H9 (cell line): ENCODE measurements at regions not wholly inside any gene's neighbourhood (a gene's known extent, or its start where the extent isn't known, plus 50 kb on each side); places are given as distances from the start of the nearest gene placed in this dataset.

ENCODE experiments used
- DNase-seq: peaks from one replicate; pipeline ENCODE4 v3.0.0-alpha.2; 2017
- H2AFZ ChIP-seq: one replicate; pipeline ENCODE4 v1.6.1; 2013; ENCODE audit warnings: mild to moderate bottlenecking, low read length, control low read depth, moderate library complexity
- H2AK5ac ChIP-seq: 2 replicates; pipeline ENCODE4 v1.6.1; 2013; ENCODE audit warnings: low read length, control low read depth, mixed read lengths; ENCODE audit not compliant: insufficient read length
- H2BK120ac ChIP-seq: one replicate; pipeline ENCODE4 v1.6.1; 2013; ENCODE audit warnings: low read depth, mild to moderate bottlenecking, low read length, control low read depth, inconsistent platforms; ENCODE audit not compliant: poor library complexity, severe bottlenecking
- H2BK12ac ChIP-seq: 2 replicates; pipeline ENCODE4 v1.6.1; 2013; ENCODE audit warnings: low read length, control low read depth, mixed read lengths, low read depth; ENCODE audit not compliant: insufficient read length
- H2BK15ac ChIP-seq: 2 replicates; pipeline ENCODE4 v1.6.1; 2013; ENCODE audit warnings: low read depth, low read length, control low read depth
- H2BK20ac ChIP-seq: one replicate; pipeline ENCODE4 v1.6.1; 2013; ENCODE audit warnings: low read depth, mild to moderate bottlenecking, low read length, control low read depth, inconsistent platforms; ENCODE audit not compliant: poor library complexity, severe bottlenecking
- H2BK5ac ChIP-seq: 2 replicates; pipeline ENCODE4 v1.6.1; 2013; ENCODE audit warnings: low read length, control low read depth, mixed read lengths; ENCODE audit not compliant: insufficient read length
- H3K14ac ChIP-seq: 2 replicates; pipeline ENCODE4 v1.6.1; 2013; ENCODE audit warnings: low read length, control low read depth; ENCODE audit not compliant: insufficient read depth
- H3K18ac ChIP-seq: 2 replicates; pipeline ENCODE4 v1.6.1; 2013; ENCODE audit warnings: low read depth, mild to moderate bottlenecking, mixed read lengths, low read length, control low read depth; ENCODE audit not compliant: insufficient read length
- H3K23ac ChIP-seq: 2 replicates; pipeline ENCODE4 v1.6.1; 2013; ENCODE audit warnings: low read length, control low read depth, mixed read lengths, low read depth; ENCODE audit not compliant: insufficient read length
- H3K23me2 ChIP-seq: 2 replicates; pipeline ENCODE4 v1.6.1; 2013; ENCODE audit warnings: low read depth, mild to moderate bottlenecking, mixed read lengths, low read length, control low read depth; ENCODE audit not compliant: insufficient read length, poor library complexity, severe bottlenecking
- H3K27ac ChIP-seq: 2 replicates; pipeline ENCODE4 v1.5.1; 2013; ENCODE audit warnings: low read length, control low read depth, mixed read lengths, low read depth; ENCODE audit not compliant: insufficient read length
- H3K27me3 ChIP-seq: 2 replicates; pipeline ENCODE4 v1.6.1; 2013; ENCODE audit warnings: low read length, control low read depth, inconsistent platforms; ENCODE audit not compliant: insufficient read depth
- H3K4ac ChIP-seq: 2 replicates; pipeline ENCODE4 v1.6.1; 2013; ENCODE audit warnings: low read depth, mild to moderate bottlenecking, control low read depth, inconsistent platforms, low read length, moderate library complexity
- H3K4me1 ChIP-seq: 2 replicates; pipeline ENCODE4 v1.6.1; 2013; ENCODE audit warnings: low read length, control low read depth, inconsistent platforms; ENCODE audit not compliant: insufficient read depth
- H3K4me2 ChIP-seq: 2 replicates; pipeline ENCODE4 v1.6.1; 2013; ENCODE audit warnings: low read length, control low read depth, mixed read lengths; ENCODE audit not compliant: insufficient read length, insufficient read depth
- H3K56ac ChIP-seq: 2 replicates; pipeline ENCODE4 v1.6.1; 2013; ENCODE audit warnings: low read depth, mild to moderate bottlenecking, mixed read lengths, low read length, control low read depth; ENCODE audit not compliant: insufficient read length
- H3K79me1 ChIP-seq: 2 replicates; pipeline ENCODE4 v1.6.1; 2013; ENCODE audit warnings: low read depth, mild to moderate bottlenecking, moderate library complexity, low read length, control low read depth, inconsistent platforms; ENCODE audit not compliant: insufficient read depth, poor library complexity, severe bottlenecking
- H3K79me2 ChIP-seq: 2 replicates; pipeline ENCODE4 v1.6.1; 2013; ENCODE audit warnings: low read length, control low read depth, inconsistent platforms; ENCODE audit not compliant: insufficient read depth
- H3K9ac ChIP-seq: 2 replicates; pipeline ENCODE4 v1.6.1; 2013; ENCODE audit warnings: low read length, control low read depth, mixed read lengths; ENCODE audit not compliant: insufficient read length; ENCODE audit errors: extremely low read depth
- H3K9me3 ChIP-seq: one replicate; pipeline ENCODE4 v1.6.1; 2013; ENCODE audit warnings: low read depth, low read length, inconsistent platforms; ENCODE audit not compliant: control insufficient read depth
- H3T11ph ChIP-seq: one replicate; pipeline ENCODE4 v1.6.1; 2013; ENCODE audit warnings: mild to moderate bottlenecking, low read length, control low read depth, inconsistent platforms
- H4K20me1 ChIP-seq: one replicate; pipeline ENCODE4 v1.6.1; 2013; ENCODE audit not compliant: control insufficient read depth, insufficient read length, insufficient read depth
- H4K5ac ChIP-seq: 2 replicates; pipeline ENCODE4 v1.6.1; 2013; ENCODE audit warnings: low read depth, mild to moderate bottlenecking, mixed read lengths, low read length, control low read depth; ENCODE audit not compliant: insufficient read length
- H4K8ac ChIP-seq: replicated peaks from 2 replicates; pipeline ENCODE4 v1.6.1; 2013; ENCODE audit warnings: low read length, control low read depth, mixed read lengths, low read depth; ENCODE audit not compliant: insufficient read length
- H4K91ac ChIP-seq: 2 replicates; pipeline ENCODE4 v1.6.1; 2013; ENCODE audit warnings: low read depth, mild to moderate bottlenecking, moderate library complexity, mixed read lengths, low read length, control low read depth; ENCODE audit not compliant: insufficient read length
- H3K27ac Mint-ChIP-seq, 3 experiments: 2 replicates in 2 of 3; 3 replicates in 1 of 3; pipeline ENCODE4 v1.8.0; 2020 to 2021; ENCODE audit warnings: mixed read lengths in 3 of 3, mild to moderate bottlenecking in 1 of 3, moderate library complexity in 1 of 3
- H3K27me3 Mint-ChIP-seq: 2 replicates; pipeline ENCODE4 v1.8.0; 2021; ENCODE audit warnings: low read depth, mild to moderate bottlenecking, moderate library complexity, mixed read lengths
- H3K36me3 Mint-ChIP-seq, 3 experiments: 2 replicates in 2 of 3; 3 replicates in 1 of 3; pipeline ENCODE4 v1.8.0; 2020 to 2021; ENCODE audit warnings: low read depth in 3 of 3, mixed read lengths in 3 of 3; ENCODE audit not compliant: insufficient read depth in 1 of 3
- H3K4me1 Mint-ChIP-seq, 2 experiments: 2 replicates each; pipeline ENCODE4 v1.8.0; 2020; ENCODE audit warnings: mixed read lengths in 2 of 2
- H3K4me3 Mint-ChIP-seq, 2 experiments: 2 replicates in 1 of 2; 3 replicates in 1 of 2; pipeline ENCODE4 v1.8.0; 2020 to 2021; ENCODE audit warnings: mild to moderate bottlenecking in 2 of 2, mixed read lengths in 2 of 2, moderate library complexity in 1 of 2
- H3K9me3 Mint-ChIP-seq, 2 experiments: 2 replicates in 1 of 2; 3 replicates in 1 of 2; pipeline ENCODE4 v1.8.0; 2020; ENCODE audit warnings: mild to moderate bottlenecking in 2 of 2, mixed read lengths in 2 of 2, moderate library complexity in 1 of 2
- CTCF ChIP-seq: fragments of 200-600 bp; sonication (generic); conservative IDR thresholded peaks from 3 replicates; pipeline ENCODE4 v1.8.0; 2021; ENCODE audit warnings: antibody characterized with exemption, mild to moderate bottlenecking
- WGBS: extraction: QIAGEN DNeasy Blood & Tissue Kit; methylation state at CpG from one replicate; pipeline ENCODE4 v1.1.7; 2013; ENCODE audit warnings: missing lambda C conversion rate, low lambda C conversion rate, mixed read lengths; ENCODE audit not compliant: insufficient read length; ENCODE audit errors: extremely low coverage; 5-methylcytosine and 5-hydroxymethylcytosine counted together

DNA sequence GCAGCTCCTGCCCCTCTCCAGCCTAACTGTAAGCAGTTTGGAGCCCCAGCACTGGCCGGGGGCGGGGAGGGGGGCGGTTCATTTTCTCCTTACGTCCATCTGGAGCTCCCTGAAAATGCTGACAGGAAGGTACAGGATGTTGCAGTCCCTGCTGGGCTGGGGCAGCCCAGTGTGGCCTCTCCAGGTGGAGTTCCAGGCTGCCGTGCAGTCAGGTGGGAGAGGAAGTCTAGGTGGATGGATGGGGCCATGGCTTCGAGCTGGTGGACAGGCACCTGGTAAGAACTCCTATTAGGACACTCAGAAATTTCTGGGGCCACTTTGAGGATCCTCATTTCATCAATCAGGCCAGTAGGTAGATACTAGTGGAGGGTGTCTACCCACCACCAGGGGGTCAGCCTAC is 295.2 kb downstream of the CDH26 start:
- no peaks in the 10 kb centered on the region for H3K79me2 ChIP-seq
- no peak overlapping the region for H2BK5ac ChIP-seq
- H3K4me1 ChIP-seq, result no peaks in the 10 kb centered on the region; the same call in 1 of the 2 replicates
- no peak overlapping the region for H2BK12ac ChIP-seq
- H2BK120ac ChIP-seq, result no peak overlapping the region
- no peak overlapping the region for H3K4ac ChIP-seq
- H2BK20ac ChIP-seq, result no peak overlapping the region
- no CpG with 5 or more reads among the region's 6 CpGs for WGBS
- no peak overlapping the region for H3K27ac ChIP-seq
- Mint-ChIP-seq H3K4me3 (no peak overlapping the region), H3K4me1 (peaks cover 11 to 16% of the 10 kb centered on the region in 2 experiments), H3K9me3 (peaks cover 0 to 2% of the 10 kb centered on the region in 2 experiments; a peak in 2 of 5 replicates), H3K27me3 (peaks cover 27% of the 10 kb centered on the region), H3K27ac (no peak overlapping the region), H3K36me3 (no peaks in the 10 kb centered on the region; a peak in 2 of 7 replicates)
- H4K20me1 ChIP-seq, result no peaks in the 10 kb centered on the region
- no peak overlapping the region for H2BK15ac ChIP-seq
- no peaks in the 10 kb centered on the region for H3K79me1 ChIP-seq
- no peak overlapping the region for H2AK5ac ChIP-seq
- H3K18ac ChIP-seq, result no peak overlapping the region
- no peak overlapping the region; the same call in 1 of the 2 replicates for H3K14ac ChIP-seq
- H3K23ac ChIP-seq, result no peak overlapping the region
- H3K4me2 ChIP-seq, result no peak overlapping the region
- H3K27me3 ChIP-seq, result no peaks in the 10 kb centered on the region; the same call in 1 of the 2 replicates
- H3K23me2 ChIP-seq, result no peaks in the 10 kb centered on the region
- no peak overlapping the region for H3T11ph ChIP-seq
- H3K9me3 ChIP-seq, result no peaks in the 10 kb centered on the region
- no peak overlapping the region for H4K5ac ChIP-seq
- no peak for DNase-seq
- H2AFZ ChIP-seq, result no peak overlapping the region
- no peak overlapping the region for H3K9ac ChIP-seq
- H4K8ac ChIP-seq, result no peak overlapping the region
- no peak overlapping the region for H3K56ac ChIP-seq
- no peak for TF ChIP-seq CTCF
- no peak overlapping the region for H4K91ac ChIP-seq
